ENCODE measurements at regions not wholly inside any gene's neighbourhood (a gene's known extent, or its start where the extent isn't known, plus 50 kb on each side); places are given as distances from the start of the nearest gene placed in this dataset.

GRCh38 chr15:38860674-38861073 lies 296.1 kb upstream of the RASGRP1 start:
- H2AFZ ChIP-seq (ENCODE audit: low read length) = no peak overlapping the region
- no peaks in the 10 kb centered on the region for H3K79me2 ChIP-seq (ENCODE audit: low read length)
- H3K9me2 ChIP-seq (replicated peaks; ENCODE audit: insufficient read depth, low read length) = no peaks in the 10 kb centered on the region
- no peaks in the 10 kb centered on the region for H4K20me1 ChIP-seq (ENCODE audit: insufficient read depth, low read length)
- H3F3A ChIP-seq (ENCODE audit: insufficient read depth, low read length) = no peaks in the 10 kb centered on the region
- no peak overlapping the region for H3K4me3 ChIP-seq (ENCODE audit: low read length)
- DNase-seq = no peak
- no peak overlapping the region for H3K27ac ChIP-seq (ENCODE audit: low read length)
- H3K9ac ChIP-seq (ENCODE audit: low read length) = no peak overlapping the region
- H3K27me3 ChIP-seq (replicated peaks; ENCODE audit: insufficient read depth, low read length) = no peaks in the 10 kb centered on the region
- H3K9me3 ChIP-seq (replicated peaks; ENCODE audit: insufficient read depth, low read length) = no peaks in the 10 kb centered on the region
- no peak overlapping the region for H3K4me2 ChIP-seq (ENCODE audit: low read depth, low read length)
- H3K36me3 ChIP-seq (replicated peaks; ENCODE audit: insufficient read depth, low read length) = no peaks in the 10 kb centered on the region
- no peaks in the 10 kb centered on the region for H3K4me1 ChIP-seq (ENCODE audit: low read length)
- TF ChIP-seq EZH2 (optimal IDR thresholded peaks at IDR 0.05; ENCODE audit: low read depth, low read length) = no peak
- no peak for TF ChIP-seq EZH2phosphoT487 (IDR thresholded peaks at IDR 0.05; ENCODE audit: low read length)
- TF ChIP-seq CTCF (IDR thresholded peaks at IDR 0.05; ENCODE audit: low read length) = no peak

DNA sequence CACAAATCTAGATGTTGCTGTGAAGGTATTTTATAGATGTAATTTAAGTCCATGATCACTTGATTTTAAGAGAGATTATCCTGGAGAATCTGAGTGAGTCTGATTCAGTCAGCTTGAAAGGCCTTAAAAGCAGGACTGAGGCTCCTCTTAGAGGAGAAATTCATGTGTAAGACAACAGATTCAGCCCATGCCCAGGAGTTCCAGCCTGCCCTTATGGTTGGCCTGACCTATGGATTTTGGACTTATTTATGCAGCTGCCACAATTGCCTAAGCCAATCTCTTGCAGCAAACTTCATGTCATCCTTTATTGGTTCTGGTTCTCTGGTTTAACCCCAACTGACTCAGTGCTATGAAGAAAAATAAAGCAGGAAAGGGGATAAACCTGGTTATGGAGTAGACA lies 296.5 kb upstream of the RASGRP1 start:
- Histone ChIP-seq H3K9ac (ENCODE audit: low read length) (no peak overlapping the region), H3K4me2 (ENCODE audit: low read depth, low read length) (no peak overlapping the region), H3K79me2 (ENCODE audit: low read length) (no peaks in the 10 kb centered on the region), H3F3A (ENCODE audit: insufficient read depth, low read length) (no peaks in the 10 kb centered on the region), H3K27ac (ENCODE audit: low read length) (no peak overlapping the region), H3K9me2 (replicated peaks; ENCODE audit: insufficient read depth, low read length) (no peaks in the 10 kb centered on the region), H3K4me3 (ENCODE audit: low read length) (no peak overlapping the region), H2AFZ (ENCODE audit: low read length) (no peak overlapping the region), H3K9me3 (replicated peaks; ENCODE audit: insufficient read depth, low read length) (no peaks in the 10 kb centered on the region), H3K36me3 (replicated peaks; ENCODE audit: insufficient read depth, low read length) (no peaks in the 10 kb centered on the region), H3K27me3 (replicated peaks; ENCODE audit: insufficient read depth, low read length) (no peaks in the 10 kb centered on the region), H3K4me1 (ENCODE audit: low read length) (no peaks in the 10 kb centered on the region), H4K20me1 (ENCODE audit: insufficient read depth, low read length) (no peaks in the 10 kb centered on the region)
- TF ChIP-seq CTCF (IDR thresholded peaks at IDR 0.05; ENCODE audit: low read length) = no peak
- no peak for TF ChIP-seq EZH2phosphoT487 (IDR thresholded peaks at IDR 0.05; ENCODE audit: low read length)
- TF ChIP-seq EZH2 (optimal IDR thresholded peaks at IDR 0.05; ENCODE audit: low read depth, low read length) = no peak
- no peak for DNase-seq

DNA sequence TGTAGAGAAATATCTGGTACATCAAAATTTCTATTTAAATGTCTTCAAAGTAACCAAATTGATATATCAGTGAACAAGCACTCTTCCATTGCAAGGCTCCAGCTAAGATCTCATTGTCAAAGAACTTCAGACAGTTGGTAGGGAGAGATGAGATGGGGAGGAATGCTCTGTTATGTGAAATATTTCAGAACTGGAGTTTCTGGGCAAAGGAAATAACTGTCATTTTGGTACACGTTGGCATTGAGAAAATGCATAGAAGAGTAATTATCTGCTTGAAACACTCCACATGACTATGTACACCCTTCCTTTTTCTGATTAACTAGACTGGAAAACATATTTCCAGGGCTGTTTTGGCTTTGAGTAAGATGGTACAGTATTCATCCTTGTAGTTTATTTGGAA lies 297.5 kb upstream of the RASGRP1 start:
- H4K20me1 ChIP-seq (ENCODE audit: insufficient read depth, low read length) = no peaks in the 10 kb centered on the region
- no peaks in the 10 kb centered on the region for H3K9me3 ChIP-seq (replicated peaks; ENCODE audit: insufficient read depth, low read length)
- DNase-seq = no peak
- H3K27ac ChIP-seq (ENCODE audit: low read length) = no peak overlapping the region
- no peaks in the 10 kb centered on the region for H3K36me3 ChIP-seq (replicated peaks; ENCODE audit: insufficient read depth, low read length)
- H2AFZ ChIP-seq (ENCODE audit: low read length) = no peak overlapping the region
- H3K9me2 ChIP-seq (replicated peaks; ENCODE audit: insufficient read depth, low read length) = no peaks in the 10 kb centered on the region
- H3K79me2 ChIP-seq (ENCODE audit: low read length) = no peaks in the 10 kb centered on the region
- no peaks in the 10 kb centered on the region for H3F3A ChIP-seq (ENCODE audit: insufficient read depth, low read length)
- no peak overlapping the region for H3K4me3 ChIP-seq (ENCODE audit: low read length)
- no peaks in the 10 kb centered on the region for H3K27me3 ChIP-seq (replicated peaks; ENCODE audit: insufficient read depth, low read length)
- no peak overlapping the region for H3K4me2 ChIP-seq (ENCODE audit: low read depth, low read length)
- TF ChIP-seq EZH2phosphoT487 (IDR thresholded peaks at IDR 0.05; ENCODE audit: low read length) (no peak), CTCF (IDR thresholded peaks at IDR 0.05; ENCODE audit: low read length) (no peak), EZH2 (optimal IDR thresholded peaks at IDR 0.05; ENCODE audit: low read depth, low read length) (no peak)
- H3K9ac ChIP-seq (ENCODE audit: low read length) = no peak overlapping the region
- H3K4me1 ChIP-seq (ENCODE audit: low read length) = no peaks in the 10 kb centered on the region

Measured in MM.1S (cell line).